ENCODE measurements at regions not wholly inside any gene's neighbourhood (a gene's known extent, or its start where the extent isn't known, plus 50 kb on each side); places are given as distances from the start of the nearest gene placed in this dataset.
A peak's percentile ranks its signal among the peaks of the same experiment; 100 is the strongest.

- intact Hi-C loops (cut with DNase I; ENCODE audit: low total_unique reads), result no loop called here
- no peak overlapping the region for H3K27ac ChIP-seq
- H3K4me3 ChIP-seq, result no peak overlapping the region
- TF ChIP-seq POLR2AphosphoS5 (IDR thresholded peaks at IDR 0.05) (no peak), POLR2A (IDR thresholded peaks at IDR 0.05) (no peak), CTCF (IDR thresholded peaks at IDR 0.05 in 8 of 11, conservative IDR thresholded peaks at IDR 0.05 in 3 of 11) (no peak)
- peaks cover 0 to 3% (median 0%) of the 10 kb centered on the region in 8 donors for H3K9me3 ChIP-seq
- peaks cover 0 to 86% (median 5%) of the 10 kb centered on the region in 7 donors for H3K27me3 ChIP-seq (replicated peaks in 1 of 7)
- DNase-seq, result peak; percentile 51
- H3K36me3 ChIP-seq, result no peaks in the 10 kb centered on the region
- peaks cover 0 to 12% (median 4%) of the 10 kb centered on the region in 6 donors for H3K4me1 ChIP-seq
- 43 to 60% (median 50%) methylated on average over 4 to 8 of the region's 8 CpGs for WGBS, 5 donors
Measured at GRCh38 chr3:14595561-14595960, 55.4 kb upstream of the GRIP2 start.

- 64 to 86% (median 77%) methylated on average over 3 of the region's 3 CpGs for WGBS, 5 donors
- no peak overlapping the region for H3K4me3 ChIP-seq
- intact Hi-C loops (cut with DNase I; ENCODE audit: low total_unique reads), result no loop called here
- DNase-seq, result no peak
- peaks cover 0 to 16% (median 7%) of the 10 kb centered on the region in 6 donors for H3K4me1 ChIP-seq
- no peak overlapping the region for H3K27ac ChIP-seq
- no peaks in the 10 kb centered on the region for H3K36me3 ChIP-seq
- H3K9me3 ChIP-seq, result peaks cover 0 to 3% (median 0%) of the 10 kb centered on the region in 8 donors
- H3K27me3 ChIP-seq (replicated peaks in 1 of 7), result peaks cover 8 to 88% (median 22%) of the 10 kb centered on the region in 7 donors
- TF ChIP-seq POLR2AphosphoS5 (IDR thresholded peaks at IDR 0.05) (no peak), POLR2A (IDR thresholded peaks at IDR 0.05) (no peak), CTCF (IDR thresholded peaks at IDR 0.05 in 8 of 11, conservative IDR thresholded peaks at IDR 0.05 in 3 of 11) (no peak)
Measured at GRCh38 chr3:14597266-14597665, 54.3 kb upstream of the CCDC174 start.

GRCh38 chr3:14598143-14598569, 53.4 kb upstream of the CCDC174 start:
- intact Hi-C loops (cut with DNase I; ENCODE audit: low total_unique reads), result no loop called here
- DNase-seq, result peak; percentile 13
- WGBS, 5 donors, result 18 to 23% (median 20%) methylated on average over 9 of the region's 9 CpGs

GRCh38 chr3:14599488-14599887, 52.1 kb upstream of the CCDC174 start:
- Histone ChIP-seq H3K4me1 (peaks cover 3 to 20% (median 10%) of the 10 kb centered on the region in 6 donors), H3K4me3 (no peak overlapping the region), H3K9me3 (peaks cover 0 to 5% (median 0%) of the 10 kb centered on the region in 8 donors), H3K36me3 (no peaks in the 10 kb centered on the region), H3K27ac (no peak overlapping the region), H3K27me3 (replicated peaks in 1 of 7) (peaks cover 12 to 95% (median 39%) of the 10 kb centered on the region in 7 donors)
- no peak for TF ChIP-seq CTCF (IDR thresholded peaks at IDR 0.05 in 8 of 11, conservative IDR thresholded peaks at IDR 0.05 in 3 of 11)
- TF ChIP-seq POLR2AphosphoS5 (IDR thresholded peaks at IDR 0.05), result no peak
- no peak for TF ChIP-seq POLR2A (IDR thresholded peaks at IDR 0.05)
- DNase-seq, result no peak
- intact Hi-C loops (cut with DNase I; ENCODE audit: low total_unique reads), result no loop called here

More at GRCh38 chr3:14598143-14598569, 53.4 kb upstream of the CCDC174 start:
- TF ChIP-seq CTCF (IDR thresholded peaks at IDR 0.05 in 8 of 11, conservative IDR thresholded peaks at IDR 0.05 in 3 of 11) (no peak), POLR2A (IDR thresholded peaks at IDR 0.05) (no peak), POLR2AphosphoS5 (IDR thresholded peaks at IDR 0.05) (no peak)
- Histone ChIP-seq H3K27me3 (replicated peaks in 1 of 7) (peaks cover 12 to 93% (median 28%) of the 10 kb centered on the region in 7 donors), H3K9me3 (peaks cover 0 to 3% (median 0%) of the 10 kb centered on the region in 8 donors), H3K27ac (no peak overlapping the region), H3K4me1 (peaks cover 3 to 20% (median 10%) of the 10 kb centered on the region in 6 donors), H3K36me3 (no peaks in the 10 kb centered on the region), H3K4me3 (no peak overlapping the region)

Data from spleen (tissue), 11 donors.